ENCODE measurements at regions not wholly inside any gene's neighbourhood (a gene's known extent, or its start where the extent isn't known, plus 50 kb on each side); places are given as distances from the start of the nearest gene placed in this dataset.

GRCh38 chr4:29560452-29560851 is 1159.7 kb upstream of the PCDH7 start:
- H3K79me2 ChIP-seq (ENCODE audit: control insufficient read depth, insufficient read depth, low read length), result no peaks in the 10 kb centered on the region
- FAIRE-seq (no peak), DNase-seq (ENCODE audit: low read depth, low spot score) (no peak)
- TF ChIP-seq EZH2 (IDR thresholded peaks at IDR 0.05; ENCODE audit: low read length), result no peak
- TF ChIP-seq CTCF (optimal IDR thresholded peaks at IDR 0.05 in 1 of 3, IDR thresholded peaks at IDR 0.05 in 1 of 3, conservative IDR thresholded peaks at IDR 0.05 in 1 of 3; ENCODE audit: extremely low read depth in 1 of 3, insufficient read depth in 2 of 3, low read length in 3 of 3), result no peak
- no peaks in the 10 kb centered on the region for H3K36me3 ChIP-seq (ENCODE audit: control insufficient read depth in 2 of 2, extremely low read depth in 1 of 2, insufficient read depth in 2 of 2, low read length in 2 of 2)
- no peak overlapping the region for H3K4me2 ChIP-seq (ENCODE audit: control insufficient read depth, extremely low read depth, insufficient read depth, low read depth, low read length)
- no peaks in the 10 kb centered on the region for H4K20me1 ChIP-seq (ENCODE audit: control insufficient read depth, extremely low read depth, insufficient read depth, low read length)
- H2AFZ ChIP-seq (ENCODE audit: control insufficient read depth, low read length), result no peak overlapping the region
- H3K4me3 ChIP-seq (ENCODE audit: control insufficient read depth in 2 of 3, extremely low read depth in 1 of 3, insufficient read depth in 2 of 3, low read depth in 1 of 3, low read length in 3 of 3), result no peak overlapping the region
- no peaks in the 10 kb centered on the region for H3K9me3 ChIP-seq (ENCODE audit: control insufficient read depth, low read depth, low read length)
- no peak overlapping the region for H3K27ac ChIP-seq (ENCODE audit: control insufficient read depth, insufficient read depth, low read length)
- no peaks in the 10 kb centered on the region for H3K27me3 ChIP-seq (ENCODE audit: control insufficient read depth, extremely low read depth, insufficient read depth, low read length)
- no peaks in the 10 kb centered on the region for H3K4me1 ChIP-seq (ENCODE audit: control insufficient read depth, extremely low read depth, insufficient read depth, low read length)
- dilution Hi-C loops (cut with MboI; ENCODE audit: extremely low pct_ligation_motif_present, low sequenced_read_pairs), result no loop called here
- H3K9ac ChIP-seq (ENCODE audit: control insufficient read depth, extremely low read depth, insufficient read depth, low read length), result no peak overlapping the region
- H3K9me1 ChIP-seq (ENCODE audit: control insufficient read depth, extremely low read depth, insufficient read depth, low read length), result no peaks in the 10 kb centered on the region

- Histone ChIP-seq H3K9me3 (ENCODE audit: control insufficient read depth, low read depth, low read length) (no peaks in the 10 kb centered on the region), H3K4me1 (ENCODE audit: control insufficient read depth, extremely low read depth, insufficient read depth, low read length) (no peaks in the 10 kb centered on the region), H3K9ac (ENCODE audit: control insufficient read depth, extremely low read depth, insufficient read depth, low read length) (no peak overlapping the region), H4K20me1 (ENCODE audit: control insufficient read depth, extremely low read depth, insufficient read depth, low read length) (no peaks in the 10 kb centered on the region), H3K4me2 (ENCODE audit: control insufficient read depth, extremely low read depth, insufficient read depth, low read depth, low read length) (no peak overlapping the region), H3K27ac (ENCODE audit: control insufficient read depth, insufficient read depth, low read length) (no peak overlapping the region), H3K9me1 (ENCODE audit: control insufficient read depth, extremely low read depth, insufficient read depth, low read length) (no peaks in the 10 kb centered on the region), H3K27me3 (ENCODE audit: control insufficient read depth, extremely low read depth, insufficient read depth, low read length) (no peaks in the 10 kb centered on the region), H3K36me3 (ENCODE audit: control insufficient read depth in 2 of 2, extremely low read depth in 1 of 2, insufficient read depth in 2 of 2, low read length in 2 of 2) (no peaks in the 10 kb centered on the region), H3K4me3 (ENCODE audit: control insufficient read depth in 2 of 3, extremely low read depth in 1 of 3, insufficient read depth in 2 of 3, low read depth in 1 of 3, low read length in 3 of 3) (no peak overlapping the region), H2AFZ (ENCODE audit: control insufficient read depth, low read length) (no peak overlapping the region), H3K79me2 (ENCODE audit: control insufficient read depth, insufficient read depth, low read length) (no peaks in the 10 kb centered on the region)
- no peak for TF ChIP-seq CTCF (optimal IDR thresholded peaks at IDR 0.05 in 1 of 3, IDR thresholded peaks at IDR 0.05 in 1 of 3, conservative IDR thresholded peaks at IDR 0.05 in 1 of 3; ENCODE audit: extremely low read depth in 1 of 3, insufficient read depth in 2 of 3, low read length in 3 of 3)
- no peak for TF ChIP-seq EZH2 (IDR thresholded peaks at IDR 0.05; ENCODE audit: low read length)
- DNase-seq (ENCODE audit: low read depth, low spot score), result no peak
- dilution Hi-C loops (cut with MboI; ENCODE audit: extremely low pct_ligation_motif_present, low sequenced_read_pairs), result no loop called here
- FAIRE-seq, result no peak
Measured at GRCh38 chr4:29565256-29565655, 1154.9 kb upstream of the PCDH7 start.

Data from keratinocyte (primary cell).